ENCODE measurements at regions not wholly inside any gene's neighbourhood (a gene's known extent, or its start where the extent isn't known, plus 50 kb on each side); places are given as distances from the start of the nearest gene placed in this dataset.

DNA sequence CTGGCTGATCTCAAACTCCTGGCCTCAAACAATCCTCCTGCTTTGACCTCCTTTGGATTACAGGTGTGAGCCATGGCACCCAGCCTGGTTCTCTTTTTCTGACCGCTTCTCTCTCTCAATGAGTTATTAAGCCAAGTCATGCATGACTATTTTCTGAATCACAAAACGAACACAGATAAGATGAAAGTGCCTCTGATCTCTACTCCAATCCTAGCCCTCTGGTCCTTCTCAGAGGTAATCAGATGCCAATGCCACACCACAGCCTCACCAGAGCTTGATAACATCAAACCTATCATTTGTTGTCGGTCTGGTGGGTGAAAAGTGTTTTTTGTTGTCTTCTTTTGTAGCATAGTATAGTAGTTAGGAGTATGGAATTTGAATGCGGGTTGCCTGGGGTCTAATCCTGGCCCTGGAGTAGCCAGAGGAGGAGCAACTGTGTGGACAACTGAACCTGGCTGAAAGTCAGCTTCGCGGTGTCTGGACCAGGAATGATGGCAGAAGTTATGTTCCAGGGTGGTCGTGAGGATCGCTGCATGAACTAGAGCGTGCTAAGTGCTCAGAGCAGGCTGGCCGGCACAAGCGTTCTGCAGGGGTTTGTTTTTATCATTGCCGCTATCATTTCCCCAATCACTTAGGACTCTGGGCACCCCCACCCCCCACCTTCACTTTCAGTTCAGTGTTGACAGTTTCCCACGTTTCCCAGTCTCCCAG is 77.9 kb downstream of the SPRING1 start:
- no peaks in the 10 kb centered on the region for H3K9me3 Mint-ChIP-seq (ENCODE audit: unreplicated experiment)
- H3K4me3 Mint-ChIP-seq (ENCODE audit: unreplicated experiment), result no peak overlapping the region
- TF ChIP-seq, protein P1, sequence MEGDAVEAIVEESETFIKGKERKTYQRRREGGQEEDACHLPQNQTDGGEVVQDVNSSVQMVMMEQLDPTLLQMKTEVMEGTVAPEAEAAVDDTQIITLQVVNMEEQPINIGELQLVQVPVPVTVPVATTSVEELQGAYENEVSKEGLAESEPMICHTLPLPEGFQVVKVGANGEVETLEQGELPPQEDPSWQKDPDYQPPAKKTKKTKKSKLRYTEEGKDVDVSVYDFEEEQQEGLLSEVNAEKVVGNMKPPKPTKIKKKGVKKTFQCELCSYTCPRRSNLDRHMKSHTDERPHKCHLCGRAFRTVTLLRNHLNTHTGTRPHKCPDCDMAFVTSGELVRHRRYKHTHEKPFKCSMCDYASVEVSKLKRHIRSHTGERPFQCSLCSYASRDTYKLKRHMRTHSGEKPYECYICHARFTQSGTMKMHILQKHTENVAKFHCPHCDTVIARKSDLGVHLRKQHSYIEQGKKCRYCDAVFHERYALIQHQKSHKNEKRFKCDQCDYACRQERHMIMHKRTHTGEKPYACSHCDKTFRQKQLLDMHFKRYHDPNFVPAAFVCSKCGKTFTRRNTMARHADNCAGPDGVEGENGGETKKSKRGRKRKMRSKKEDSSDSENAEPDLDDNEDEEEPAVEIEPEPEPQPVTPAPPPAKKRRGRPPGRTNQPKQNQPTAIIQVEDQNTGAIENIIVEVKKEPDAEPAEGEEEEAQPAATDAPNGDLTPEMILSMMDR (IDR thresholded peaks at IDR 0.05; ENCODE audit: unreplicated experiment), result no peak
- no peaks in the 10 kb centered on the region for H3K36me3 Mint-ChIP-seq (ENCODE audit: insufficient read depth, unreplicated experiment)
- ChIA-PET POLR2A (no interaction called here), CTCF (interaction anchor here (0.6 to 0.7 kb wide), 2 partner anchors 19 to 177 kb away, joined by 3 to 6 read pairs; no protein-coding TSS in a partner anchor)
- no TSS peak for BruUV-seq (replicated peaks)
- intact Hi-C loops (cut with micrococcal nuclease), result no loop called here
- peaks cover 37% of the 10 kb centered on the region for H3K27me3 Mint-ChIP-seq (ENCODE audit: insufficient read depth, unreplicated experiment)
- H3K4me1 Mint-ChIP-seq (ENCODE audit: insufficient read depth, unreplicated experiment), result peaks cover 17% of the 10 kb centered on the region
- H3K27ac Mint-ChIP-seq (ENCODE audit: low read depth, unreplicated experiment), result no peak overlapping the region
- no peak for DNase-seq (ENCODE audit: unreplicated experiment)

DNA sequence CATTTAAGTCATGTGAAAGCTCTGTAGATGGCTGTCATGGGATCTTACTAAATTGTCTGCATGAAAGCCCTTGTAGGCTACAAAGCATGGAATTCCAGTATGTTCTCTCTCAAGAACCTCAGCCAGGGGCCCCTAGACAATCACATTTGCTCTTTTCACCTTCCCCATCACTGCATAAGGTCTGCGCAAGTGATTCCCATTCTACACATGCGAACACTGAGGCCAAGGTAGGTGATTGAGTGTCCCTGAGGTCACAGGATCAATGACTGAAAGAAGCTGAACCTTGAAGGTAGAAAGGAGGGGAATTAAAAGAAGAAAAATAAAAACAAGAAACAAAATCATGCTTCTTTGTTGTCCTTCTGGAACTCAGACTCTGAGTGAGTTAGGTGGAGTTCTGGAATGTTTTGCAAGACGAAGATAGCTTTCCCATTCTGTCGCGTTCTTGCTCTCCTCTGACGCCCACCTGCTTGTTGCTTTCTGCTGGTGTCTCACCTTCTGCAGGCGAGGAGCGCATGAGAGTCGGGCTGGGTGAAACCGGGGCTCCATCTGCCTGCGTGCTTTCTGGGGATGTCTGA is 79.9 kb downstream of the SPRING1 start:
- CTCF ChIA-PET, result no interaction called here
- DNase-seq (ENCODE audit: unreplicated experiment), result no peak
- Mint-ChIP-seq H3K27me3 (ENCODE audit: insufficient read depth, unreplicated experiment) (peaks cover 41% of the 10 kb centered on the region), H3K9me3 (ENCODE audit: unreplicated experiment) (no peaks in the 10 kb centered on the region), H3K4me3 (ENCODE audit: unreplicated experiment) (peak overlapping the region; percentile 59), H3K4me1 (ENCODE audit: insufficient read depth, unreplicated experiment) (peaks cover 17% of the 10 kb centered on the region), H3K36me3 (ENCODE audit: insufficient read depth, unreplicated experiment) (no peaks in the 10 kb centered on the region), H3K27ac (ENCODE audit: low read depth, unreplicated experiment) (peak overlapping the region; percentile 36)
- POLR2A ChIA-PET, result interaction anchor here (0.5 to 1.1 kb wide), 3 partner anchors 34 to 615 kb away, joined by 3 read pairs; no protein-coding TSS in a partner anchor
- intact Hi-C loops (cut with micrococcal nuclease), result no loop called here
- TF ChIP-seq, protein P1 (IDR thresholded peaks at IDR 0.05; ENCODE audit: unreplicated experiment), result no peak
- BruUV-seq (replicated peaks), result no TSS peak

DNA sequence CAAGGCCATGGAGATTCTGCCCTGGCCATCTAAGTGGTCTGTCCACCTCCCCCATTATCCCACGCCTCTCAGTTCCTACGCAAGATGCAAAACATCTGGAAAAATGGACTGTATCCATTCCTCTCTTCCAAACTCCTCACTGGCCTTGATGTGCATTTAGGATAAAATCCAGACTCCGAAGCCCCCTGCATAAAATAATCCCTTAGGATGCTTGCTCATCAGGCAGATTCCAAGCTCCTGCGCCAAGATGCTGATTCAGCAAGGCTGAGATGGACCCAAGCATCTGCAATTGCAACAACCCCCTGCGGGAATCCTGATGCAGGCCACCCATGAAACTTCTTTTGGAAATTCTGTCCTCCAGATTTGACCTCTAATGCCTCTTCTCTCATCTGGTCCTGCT is 81.6 kb downstream of the SPRING1 start:
- no TSS peak for BruUV-seq (replicated peaks)
- H3K36me3 Mint-ChIP-seq (ENCODE audit: insufficient read depth, unreplicated experiment), result no peaks in the 10 kb centered on the region
- peaks cover 17% of the 10 kb centered on the region for H3K4me1 Mint-ChIP-seq (ENCODE audit: insufficient read depth, unreplicated experiment)
- H3K27ac Mint-ChIP-seq (ENCODE audit: low read depth, unreplicated experiment), result no peak overlapping the region
- no peaks in the 10 kb centered on the region for H3K9me3 Mint-ChIP-seq (ENCODE audit: unreplicated experiment)
- peaks cover 51% of the 10 kb centered on the region for H3K27me3 Mint-ChIP-seq (ENCODE audit: insufficient read depth, unreplicated experiment)
- TF ChIP-seq, protein P1 (IDR thresholded peaks at IDR 0.05; ENCODE audit: unreplicated experiment), result no peak
- intact Hi-C loops (cut with micrococcal nuclease), result no loop called here
- ChIA-PET CTCF (interaction anchor here (0.6 kb wide), 1 partner anchor 156 kb away, joined by 3 read pairs; no protein-coding TSS in a partner anchor), POLR2A (no interaction called here)
- DNase-seq (ENCODE audit: unreplicated experiment), result no peak
- no peak overlapping the region for H3K4me3 Mint-ChIP-seq (ENCODE audit: unreplicated experiment)

DNA sequence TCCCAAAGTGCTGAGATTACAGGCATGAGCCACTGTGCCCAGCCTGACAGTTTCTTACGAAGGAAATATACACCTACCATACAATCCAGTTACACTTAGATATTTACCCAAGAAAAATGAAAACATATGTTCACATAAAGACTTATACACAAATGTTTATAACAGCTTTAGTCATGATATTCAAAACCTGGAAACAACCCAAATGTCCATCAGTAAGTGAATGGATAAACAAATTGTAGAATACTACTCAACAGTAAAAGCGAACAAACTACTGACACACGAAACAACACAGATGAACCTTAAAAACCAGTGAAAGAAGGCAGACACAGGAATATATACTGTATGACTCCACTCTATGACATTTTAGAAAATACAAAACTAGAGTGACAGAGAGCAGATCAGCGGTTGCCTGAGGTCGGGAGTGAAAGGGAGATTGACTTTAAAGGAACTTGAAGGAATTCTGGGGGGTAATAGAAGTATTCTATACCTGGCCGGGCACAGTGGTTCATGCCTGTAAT is 83.6 kb downstream of the SPRING1 start:
- Mint-ChIP-seq H3K4me3 (ENCODE audit: unreplicated experiment) (no peak overlapping the region), H3K36me3 (ENCODE audit: insufficient read depth, unreplicated experiment) (no peaks in the 10 kb centered on the region), H3K27ac (ENCODE audit: low read depth, unreplicated experiment) (no peak overlapping the region), H3K4me1 (ENCODE audit: insufficient read depth, unreplicated experiment) (peaks cover 9% of the 10 kb centered on the region), H3K27me3 (ENCODE audit: insufficient read depth, unreplicated experiment) (peaks cover 56% of the 10 kb centered on the region), H3K9me3 (ENCODE audit: unreplicated experiment) (peaks cover 4% of the 10 kb centered on the region)
- intact Hi-C loops (cut with micrococcal nuclease), result no loop called here
- no peak for DNase-seq (ENCODE audit: unreplicated experiment)
- TF ChIP-seq, protein P1 (IDR thresholded peaks at IDR 0.05; ENCODE audit: unreplicated experiment), result no peak
- BruUV-seq (replicated peaks), result no TSS peak
- POLR2A ChIA-PET, result interaction anchor here (0.7 kb wide), 1 partner anchor 20 kb away, joined by 3 read pairs; no protein-coding TSS in a partner anchor
- CTCF ChIA-PET, result no interaction called here

All from MCF 10A (cell line).